ENCODE measurements at regions not wholly inside any gene's neighbourhood (a gene's known extent, or its start where the extent isn't known, plus 50 kb on each side); places are given as distances from the start of the nearest gene placed in this dataset.

- Histone ChIP-seq H3K27me3 (ENCODE audit: insufficient read depth, low read length) (no peaks in the 10 kb centered on the region), H4K20me1 (ENCODE audit: insufficient read depth) (no peaks in the 10 kb centered on the region), H3K36me3 (ENCODE audit: control insufficient read depth in 1 of 2, insufficient read depth in 2 of 2, low read length in 2 of 2) (no peaks in the 10 kb centered on the region), H3K4me1 (ENCODE audit: control insufficient read depth in 1 of 2, insufficient read depth in 2 of 2, low read length in 2 of 2) (peaks cover 11 to 16% of the 10 kb centered on the region in 2 experiments), H3K9me2 (ENCODE audit: insufficient read depth) (no peaks in the 10 kb centered on the region), H3K9ac (ENCODE audit: low read length) (no peak overlapping the region), H3K79me2 (ENCODE audit: insufficient read depth, low read length) (no peaks in the 10 kb centered on the region), H3K4me2 (ENCODE audit: low read length) (no peak overlapping the region), H3K27ac (ENCODE audit: low read depth, low read length) (no peak overlapping the region), H3K9me3 (ENCODE audit: control insufficient read depth in 1 of 2, insufficient read depth in 1 of 2, low read depth in 1 of 2, low read length in 2 of 2) (no peaks in the 10 kb centered on the region), H2AFZ (ENCODE audit: low read depth, low read length, poor library complexity, severe bottlenecking) (no peak overlapping the region), H3K4me3 (replicated peaks in 1 of 2; ENCODE audit: low read depth in 1 of 2, low read length in 2 of 2) (no peak overlapping the region)
- ChIA-PET RAD21 (ENCODE audit: low non-redundant PET in 1 of 2, low total read pairs in 2 of 2, uncharacterized antibody in 2 of 2, unreplicated experiment in 2 of 2) (no interaction called here), CTCF (no interaction called here), POLR2A (no interaction called here)
- no peak for DNase-seq (ENCODE audit: low read depth, low spot score)
- no peak for ATAC-seq
- no peak for TF ChIP-seq FOSL1 (IDR thresholded peaks at IDR 0.05; ENCODE audit: low read depth)
- no peak for TF ChIP-seq POLR2AphosphoS5 (IDR thresholded peaks at IDR 0.05; ENCODE audit: low read depth, low read length)
- TF ChIP-seq SIN3A (IDR thresholded peaks at IDR 0.05; ENCODE audit: low read depth) = no peak
- BruUV-seq (replicated peaks) = no TSS peak
- intact Hi-C loops (cut with micrococcal nuclease) = no loop called here
Observed at GRCh38 chr3:153348457-153349107, 186.6 kb downstream of the RAP2B start.

- RAD21 ChIA-PET (ENCODE audit: low non-redundant PET in 1 of 2, low total read pairs in 2 of 2, uncharacterized antibody in 2 of 2, unreplicated experiment in 2 of 2) = no interaction called here
- Histone ChIP-seq H3K27ac (ENCODE audit: low read depth, low read length) (no peak overlapping the region), H3K36me3 (ENCODE audit: control insufficient read depth in 1 of 2, insufficient read depth in 2 of 2, low read length in 2 of 2) (no peaks in the 10 kb centered on the region), H3K9me2 (ENCODE audit: insufficient read depth) (no peaks in the 10 kb centered on the region), H3K4me3 (replicated peaks in 1 of 2; ENCODE audit: low read depth in 1 of 2, low read length in 2 of 2) (no peak overlapping the region), H3K9me3 (ENCODE audit: control insufficient read depth in 1 of 2, insufficient read depth in 1 of 2, low read depth in 1 of 2, low read length in 2 of 2) (no peaks in the 10 kb centered on the region), H4K20me1 (ENCODE audit: insufficient read depth) (no peaks in the 10 kb centered on the region), H3K9ac (ENCODE audit: low read length) (no peak overlapping the region), H3K79me2 (ENCODE audit: insufficient read depth, low read length) (no peaks in the 10 kb centered on the region), H3K4me1 (ENCODE audit: control insufficient read depth in 1 of 2, insufficient read depth in 2 of 2, low read length in 2 of 2) (peaks cover 11 to 16% of the 10 kb centered on the region in 2 experiments), H3K4me2 (ENCODE audit: low read length) (no peak overlapping the region), H2AFZ (ENCODE audit: low read depth, low read length, poor library complexity, severe bottlenecking) (no peak overlapping the region), H3K27me3 (ENCODE audit: insufficient read depth, low read length) (no peaks in the 10 kb centered on the region)
- ATAC-seq = no peak
- DNase-seq (ENCODE audit: low read depth, low spot score) = no peak
- POLR2A ChIA-PET = no interaction called here
- intact Hi-C loops (cut with micrococcal nuclease) = no loop called here
- no TSS peak for BruUV-seq (replicated peaks)
- TF ChIP-seq CBX3 (IDR thresholded peaks at IDR 0.05; ENCODE audit: low read depth) = no peak
- CTCF ChIA-PET = no interaction called here
Observed at GRCh38 chr3:153349108-153349499, 187.1 kb downstream of the RAP2B start.

All from HCT116 (cell line).